Thymus (tissue), 11 donors: ENCODE measurements at regions not wholly inside any gene's neighbourhood (a gene's known extent, or its start where the extent isn't known, plus 50 kb on each side); places are given as distances from the start of the nearest gene placed in this dataset.

ENCODE experiments used
- DNase-seq, 9 donors: peaks; one replicate each; pipeline ENCODE4 v3.0.0-alpha.2; 2013; ENCODE audit warnings: low spot score in 9 of 9, low read depth in 6 of 9, missing footprints in 1 of 9
- H3K27ac ChIP-seq, 2 donors: one replicate each; pipeline ENCODE4 v1.5.1; 2013; ENCODE audit warnings: control low read depth in 1 of 2, low read depth in 1 of 2, low read length in 1 of 2, mild to moderate bottlenecking in 1 of 2, moderate library complexity in 1 of 2
- H3K27me3 ChIP-seq, 2 donors: one replicate each; pipeline ENCODE4 v1.5.1; 2013; ENCODE audit warnings: low read length in 1 of 2; ENCODE audit not compliant: control insufficient read depth in 2 of 2, insufficient read depth in 1 of 2
- H3K36me3 ChIP-seq, 2 donors: one replicate each; pipeline ENCODE4 v1.5.1; 2013; ENCODE audit warnings: low read length in 1 of 2, mild to moderate bottlenecking in 1 of 2, moderate library complexity in 1 of 2; ENCODE audit not compliant: control insufficient read depth in 2 of 2, insufficient read depth in 2 of 2
- H3K4me1 ChIP-seq, 2 donors: one replicate each; pipeline ENCODE4 v1.5.1; 2013; ENCODE audit warnings: low read length in 2 of 2; ENCODE audit not compliant: control insufficient read depth in 2 of 2, insufficient read depth in 2 of 2
- H3K4me3 ChIP-seq, 2 donors: one replicate each; pipeline ENCODE4 v1.5.1; 2013; ENCODE audit warnings: low read length in 2 of 2, control low read depth in 1 of 2, mild to moderate bottlenecking in 1 of 2
- H3K9me3 ChIP-seq, 2 donors: one replicate each; pipeline ENCODE4 v1.5.1; 2013; ENCODE audit warnings: low read length in 1 of 2, mild to moderate bottlenecking in 1 of 2; ENCODE audit not compliant: control insufficient read depth in 2 of 2, insufficient read depth in 1 of 2
- WGBS: extraction: QIAGEN DNeasy Blood & Tissue Kit; methylation state at CpG from one replicate; pipeline ENCODE4 v1.1.7; 2013; 5-methylcytosine and 5-hydroxymethylcytosine counted together
- donor health status: healthy.

GRCh38 chr3:193879864-193880242, 256.1 kb upstream of the HES1 start:
- 89% methylated on average over 1 of the region's 1 CpG for WGBS
- no peak overlapping the region for H3K27ac ChIP-seq
- no peaks in the 10 kb centered on the region for H3K27me3 ChIP-seq
- no peaks in the 10 kb centered on the region for H3K36me3 ChIP-seq
- H3K4me1 ChIP-seq, result no peaks in the 10 kb centered on the region
- DNase-seq, result no peak
- H3K4me3 ChIP-seq, result no peak overlapping the region
- no peaks in the 10 kb centered on the region for H3K9me3 ChIP-seq

GRCh38 chr3:193882091-193882490, 253.9 kb upstream of the HES1 start:
- Histone ChIP-seq H3K9me3 (no peaks in the 10 kb centered on the region), H3K27ac (no peak overlapping the region), H3K36me3 (no peaks in the 10 kb centered on the region), H3K4me1 (no peaks in the 10 kb centered on the region), H3K4me3 (no peak overlapping the region), H3K27me3 (no peaks in the 10 kb centered on the region)
- 97% methylated on average over 6 of the region's 6 CpGs for WGBS
- DNase-seq, result no peak

- Histone ChIP-seq H3K36me3 (no peaks in the 10 kb centered on the region), H3K4me3 (no peak overlapping the region), H3K27ac (no peak overlapping the region), H3K27me3 (no peaks in the 10 kb centered on the region), H3K9me3 (no peaks in the 10 kb centered on the region), H3K4me1 (no peaks in the 10 kb centered on the region)
- 94% methylated on average over 3 of the region's 3 CpGs for WGBS
- DNase-seq, result no peak
Measured at GRCh38 chr3:193883551-193883950, 252.4 kb upstream of the HES1 start.

- WGBS, result 96% methylated on average over 7 of the region's 7 CpGs
- no peak overlapping the region for H3K27ac ChIP-seq
Measured at GRCh38 chr3:193884027-193884426, 251.9 kb upstream of the HES1 start.

GRCh38 chr3:193884652-193885051, 251.3 kb upstream of the HES1 start:
- 95% methylated on average over 4 of the region's 4 CpGs for WGBS
- no peaks in the 10 kb centered on the region for H3K9me3 ChIP-seq
- H3K27me3 ChIP-seq, result no peaks in the 10 kb centered on the region
- no peak overlapping the region for H3K4me3 ChIP-seq
- no peak for DNase-seq
- H3K27ac ChIP-seq, result no peak overlapping the region
- no peaks in the 10 kb centered on the region for H3K36me3 ChIP-seq
- no peaks in the 10 kb centered on the region for H3K4me1 ChIP-seq

More at GRCh38 chr3:193884027-193884426, 251.9 kb upstream of the HES1 start:
- Histone ChIP-seq H3K36me3 (no peaks in the 10 kb centered on the region), H3K4me3 (no peak overlapping the region), H3K9me3 (no peaks in the 10 kb centered on the region), H3K27me3 (no peaks in the 10 kb centered on the region), H3K4me1 (no peaks in the 10 kb centered on the region)
- no peak for DNase-seq

GRCh38 chr3:193885832-193886231, 250.1 kb upstream of the HES1 start:
- 97% methylated on average over 6 of the region's 6 CpGs for WGBS
- Histone ChIP-seq H3K36me3 (no peaks in the 10 kb centered on the region), H3K9me3 (no peaks in the 10 kb centered on the region), H3K4me1 (no peaks in the 10 kb centered on the region), H3K4me3 (no peak overlapping the region), H3K27me3 (no peaks in the 10 kb centered on the region), H3K27ac (no peak overlapping the region)
- no peak for DNase-seq

GRCh38 chr3:193890016-193890897, 245.7 kb upstream of the HES1 start:
- H3K36me3 ChIP-seq, result no peaks in the 10 kb centered on the region
- H3K27ac ChIP-seq, result no peak overlapping the region
- H3K27me3 ChIP-seq, result no peaks in the 10 kb centered on the region
- 92% methylated on average over 12 of the region's 12 CpGs for WGBS
- no peak overlapping the region for H3K4me3 ChIP-seq
- no peak for DNase-seq
- no peaks in the 10 kb centered on the region for H3K9me3 ChIP-seq
- H3K4me1 ChIP-seq, result no peaks in the 10 kb centered on the region

- no peak overlapping the region for H3K4me3 ChIP-seq
- no peak overlapping the region for H3K27ac ChIP-seq
- WGBS, result 89% methylated on average over 10 of the region's 10 CpGs
- H3K9me3 ChIP-seq, result no peaks in the 10 kb centered on the region
- H3K4me1 ChIP-seq, result no peaks in the 10 kb centered on the region
- no peak for DNase-seq
- H3K27me3 ChIP-seq, result no peaks in the 10 kb centered on the region
- H3K36me3 ChIP-seq, result no peaks in the 10 kb centered on the region
Measured at GRCh38 chr3:193894121-193894863, 241.7 kb upstream of the HES1 start.

- DNase-seq, result no peak
- Histone ChIP-seq H3K27me3 (no peaks in the 10 kb centered on the region), H3K36me3 (no peaks in the 10 kb centered on the region), H3K4me1 (no peaks in the 10 kb centered on the region), H3K4me3 (no peak overlapping the region), H3K9me3 (no peaks in the 10 kb centered on the region), H3K27ac (no peak overlapping the region)
- 98% methylated on average over 4 of the region's 4 CpGs for WGBS
Measured at GRCh38 chr3:193895409-193895808, 240.5 kb upstream of the HES1 start.
